Chondrocyte (in vitro differentiated cells): ENCODE measurements at regions not wholly inside any gene's neighbourhood (a gene's known extent, or its start where the extent isn't known, plus 50 kb on each side); places are given as distances from the start of the nearest gene placed in this dataset.

Experiments used
- DNase-seq: peaks from one replicate; pipeline ENCODE4 v3.0.0; 2021; ENCODE audit warnings: mixed read lengths, low spot score
- H3K27ac Mint-ChIP-seq: one replicate; pipeline ENCODE4 v1.8.0; 2021; ENCODE audit warnings: mild to moderate bottlenecking, moderate library complexity, mixed read lengths; ENCODE audit not compliant: unreplicated experiment
- H3K27me3 Mint-ChIP-seq: 2 replicates; pipeline ENCODE4 v1.8.0; 2021; ENCODE audit warnings: low read depth, mixed read lengths
- H3K36me3 Mint-ChIP-seq: 2 replicates; pipeline ENCODE4 v1.8.0; 2021; ENCODE audit warnings: low read depth, mixed read lengths
- H3K4me1 Mint-ChIP-seq: 2 replicates; pipeline ENCODE4 v1.8.0; 2021; ENCODE audit warnings: low read depth, mild to moderate bottlenecking, mixed read lengths
- H3K4me3 Mint-ChIP-seq: one replicate; pipeline ENCODE4 v1.8.0; 2021; ENCODE audit warnings: mild to moderate bottlenecking, moderate library complexity, mixed read lengths; ENCODE audit not compliant: unreplicated experiment
- H3K9me3 Mint-ChIP-seq: 2 replicates; pipeline ENCODE4 v1.8.0; 2021; ENCODE audit warnings: low read depth, mixed read lengths
- CTCF ChIP-seq: fragments of 200-600 bp; sonication (generic); IDR thresholded peaks from 2 replicates; pipeline ENCODE4 v1.5.0; 2021; ENCODE audit warnings: antibody characterized with exemption, mild to moderate bottlenecking, moderate library complexity

- TF ChIP-seq CTCF = no peak
- Mint-ChIP-seq H3K27ac (no peak overlapping the region), H3K4me1 (peaks cover 5% of the 10 kb centered on the region), H3K36me3 (peaks cover 4% of the 10 kb centered on the region), H3K9me3 (peaks cover 13% of the 10 kb centered on the region), H3K27me3 (no peaks in the 10 kb centered on the region), H3K4me3 (no peak overlapping the region)
- DNase-seq = no peak
Observed at GRCh38 chrX:6758234-6758633, 223.3 kb upstream of the VCX3A start.

GRCh38 chrX:6757631-6758030 is 222.7 kb upstream of the VCX3A start:
- H3K27me3 Mint-ChIP-seq = no peaks in the 10 kb centered on the region
- TF ChIP-seq CTCF = no peak
- no peak overlapping the region for H3K27ac Mint-ChIP-seq
- DNase-seq = no peak
- H3K4me3 Mint-ChIP-seq = no peak overlapping the region
- H3K36me3 Mint-ChIP-seq = peaks cover 4% of the 10 kb centered on the region
- H3K4me1 Mint-ChIP-seq = peaks cover 4% of the 10 kb centered on the region
- H3K9me3 Mint-ChIP-seq = peaks cover 13% of the 10 kb centered on the region

GRCh38 chrX:6748595-6748994 is 213.7 kb upstream of the VCX3A start:
- DNase-seq = no peak
- Mint-ChIP-seq H3K27ac (no peak overlapping the region), H3K4me1 (no peaks in the 10 kb centered on the region), H3K9me3 (peaks cover 5% of the 10 kb centered on the region), H3K27me3 (no peaks in the 10 kb centered on the region), H3K36me3 (peaks cover under 1% of the 10 kb centered on the region), H3K4me3 (no peak overlapping the region)
- no peak for TF ChIP-seq CTCF

GRCh38 chrX:6738518-6739470 is 203.9 kb upstream of the VCX3A start:
- H3K27me3 Mint-ChIP-seq = no peaks in the 10 kb centered on the region
- H3K4me1 Mint-ChIP-seq = no peaks in the 10 kb centered on the region
- peaks cover 2% of the 10 kb centered on the region for H3K36me3 Mint-ChIP-seq
- H3K9me3 Mint-ChIP-seq = peaks cover 5% of the 10 kb centered on the region
- DNase-seq = no peak
- no peak overlapping the region for H3K4me3 Mint-ChIP-seq
- TF ChIP-seq CTCF = no peak
- no peak overlapping the region for H3K27ac Mint-ChIP-seq

- no peak for TF ChIP-seq CTCF
- peaks cover 2% of the 10 kb centered on the region for H3K9me3 Mint-ChIP-seq
- H3K4me1 Mint-ChIP-seq = no peaks in the 10 kb centered on the region
Observed at GRCh38 chrX:6734844-6735634, 200.1 kb upstream of the VCX3A start.

More at GRCh38 chrX:6734844-6735634, 200.1 kb upstream of the VCX3A start:
- Mint-ChIP-seq H3K27me3 (no peaks in the 10 kb centered on the region), H3K36me3 (peaks cover 2% of the 10 kb centered on the region), H3K4me3 (no peak overlapping the region), H3K27ac (no peak overlapping the region)
- no peak for DNase-seq
